Sigmoid colon (tissue), 6 donors: ENCODE measurements at regions not wholly inside any gene's neighbourhood (a gene's known extent, or its start where the extent isn't known, plus 50 kb on each side); places are given as distances from the start of the nearest gene placed in this dataset.

Source experiments
- DNase-seq: peaks from one replicate; pipeline ENCODE4 v3.0.0-alpha.2; 2019
- H3K27ac ChIP-seq, 4 donors: fragments of 200-600 bp; sonication (generic); one replicate each; pipeline ENCODE4 v1.5.1; 2016 to 2019; ENCODE audit warnings: mild to moderate bottlenecking in 1 of 4
- H3K27me3 ChIP-seq, 3 donors: fragments of 200-600 bp; sonication (generic); one replicate each; pipeline ENCODE4 v1.5.1; 2019; ENCODE audit warnings: mild to moderate bottlenecking in 1 of 3
- H3K36me3 ChIP-seq, 4 donors: fragments of 200-600 bp; sonication (generic); one replicate each; pipeline ENCODE4 v1.5.1; 2016 to 2019
- H3K4me1 ChIP-seq, 4 donors: fragments of 200-600 bp; sonication (generic); one replicate each; pipeline ENCODE4 v1.5.1; 2017 to 2019
- H3K4me3 ChIP-seq, 4 donors: fragments of 200-600 bp; sonication (generic); one replicate each; pipeline ENCODE4 v1.5.1; 2017 to 2019; ENCODE audit warnings: mild to moderate bottlenecking in 2 of 4, moderate library complexity in 1 of 4
- H3K9me3 ChIP-seq, 4 donors: fragments of 200-600 bp in 3 of 4; sonication (generic) in 3 of 4; one replicate each; pipeline versions ENCODE4 v1.5.1 to v1.6.1; 2013 to 2019
- EP300 ChIP-seq, 4 donors: sonication (generic); formaldehyde crosslinking; IDR thresholded peaks; one replicate each; pipeline ENCODE4 v1.6.1; 2017; ENCODE audit warnings: antibody characterized with exemption in 4 of 4
- POLR2A ChIP-seq, 2 donors: fragments of 450-650 bp; IDR thresholded peaks; one replicate each; pipeline ENCODE4 v1.6.1; 2016; ENCODE audit warnings: antibody characterized with exemption in 2 of 2, mild to moderate bottlenecking in 2 of 2, moderate library complexity in 2 of 2
- POLR2AphosphoS5 ChIP-seq, 4 donors: sonication (generic); formaldehyde crosslinking; IDR thresholded peaks; one replicate each; pipeline ENCODE4 v1.6.1; 2017; ENCODE audit warnings: antibody characterized with exemption in 4 of 4
- WGBS, 2 donors: extraction: QIAGEN DNeasy Blood & Tissue Kit; methylation state at CpG; one replicate each; pipeline ENCODE4 v1.1.7; 2013; 5-methylcytosine and 5-hydroxymethylcytosine counted together
- intact Hi-C: fragments of 100-400 bp; cut with DNase I; formaldehyde crosslinking; loops from one replicate; pipeline ENCODE4 v1.15.1; 2023
- TF ChIP-seq, protein P1 (sequence below), 4 experiments: fragments of 450-650 bp in 3 of 4; fragments of 200-600 bp in 1 of 4; IDR thresholded peaks; one replicate each; pipeline ENCODE4 v1.5.1; 2016 to 2019; ENCODE audit warnings: antibody characterized with exemption in 4 of 4, mild to moderate bottlenecking in 3 of 4, moderate library complexity in 2 of 4
- donor health status: healthy with polysubstance abuse.
- donor health status: healthy.

DNA sequence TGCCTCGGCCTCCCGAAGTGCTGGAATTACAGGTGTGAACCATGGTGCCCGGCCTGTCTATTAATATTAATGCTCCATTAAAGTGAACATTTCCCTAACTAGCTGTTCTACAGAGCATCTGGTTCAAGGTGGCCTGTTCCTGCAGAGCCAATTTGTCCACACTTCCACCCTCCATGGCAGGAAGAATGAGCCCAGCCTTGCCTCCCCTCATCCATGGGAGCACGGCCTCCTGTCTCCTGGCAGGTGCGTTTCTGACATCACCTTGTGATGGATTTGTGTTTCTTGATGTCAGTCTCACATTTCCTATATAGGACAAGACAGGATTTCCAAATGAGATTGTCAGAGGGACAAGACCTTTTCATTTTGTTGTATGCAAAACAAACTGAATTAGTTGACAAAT is 105.7 kb upstream of the FRMD1 start:
- DNase-seq, result peak; percentile 29
- intact Hi-C loops, result no loop called here
- H3K4me1 ChIP-seq, result peaks cover 0 to 14% (median 10%) of the 10 kb centered on the region in 4 donors
- 91 to 92% methylated on average over 5 of the region's 5 CpGs for WGBS, 2 donors
- no peaks in the 10 kb centered on the region for H3K36me3 ChIP-seq
- no peaks in the 10 kb centered on the region for H3K9me3 ChIP-seq
- TF ChIP-seq POLR2A (IDR thresholded peaks at IDR 0.05) (no peak), POLR2AphosphoS5 (IDR thresholded peaks at IDR 0.05) (no peak), EP300 (IDR thresholded peaks at IDR 0.05) (no peak)
- TF ChIP-seq, protein P1, sequence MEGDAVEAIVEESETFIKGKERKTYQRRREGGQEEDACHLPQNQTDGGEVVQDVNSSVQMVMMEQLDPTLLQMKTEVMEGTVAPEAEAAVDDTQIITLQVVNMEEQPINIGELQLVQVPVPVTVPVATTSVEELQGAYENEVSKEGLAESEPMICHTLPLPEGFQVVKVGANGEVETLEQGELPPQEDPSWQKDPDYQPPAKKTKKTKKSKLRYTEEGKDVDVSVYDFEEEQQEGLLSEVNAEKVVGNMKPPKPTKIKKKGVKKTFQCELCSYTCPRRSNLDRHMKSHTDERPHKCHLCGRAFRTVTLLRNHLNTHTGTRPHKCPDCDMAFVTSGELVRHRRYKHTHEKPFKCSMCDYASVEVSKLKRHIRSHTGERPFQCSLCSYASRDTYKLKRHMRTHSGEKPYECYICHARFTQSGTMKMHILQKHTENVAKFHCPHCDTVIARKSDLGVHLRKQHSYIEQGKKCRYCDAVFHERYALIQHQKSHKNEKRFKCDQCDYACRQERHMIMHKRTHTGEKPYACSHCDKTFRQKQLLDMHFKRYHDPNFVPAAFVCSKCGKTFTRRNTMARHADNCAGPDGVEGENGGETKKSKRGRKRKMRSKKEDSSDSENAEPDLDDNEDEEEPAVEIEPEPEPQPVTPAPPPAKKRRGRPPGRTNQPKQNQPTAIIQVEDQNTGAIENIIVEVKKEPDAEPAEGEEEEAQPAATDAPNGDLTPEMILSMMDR (IDR thresholded peaks at IDR 0.05), result no peak
- H3K27ac ChIP-seq, result no peak overlapping the region
- no peaks in the 10 kb centered on the region for H3K27me3 ChIP-seq
- H3K4me3 ChIP-seq, result no peak overlapping the region

DNA sequence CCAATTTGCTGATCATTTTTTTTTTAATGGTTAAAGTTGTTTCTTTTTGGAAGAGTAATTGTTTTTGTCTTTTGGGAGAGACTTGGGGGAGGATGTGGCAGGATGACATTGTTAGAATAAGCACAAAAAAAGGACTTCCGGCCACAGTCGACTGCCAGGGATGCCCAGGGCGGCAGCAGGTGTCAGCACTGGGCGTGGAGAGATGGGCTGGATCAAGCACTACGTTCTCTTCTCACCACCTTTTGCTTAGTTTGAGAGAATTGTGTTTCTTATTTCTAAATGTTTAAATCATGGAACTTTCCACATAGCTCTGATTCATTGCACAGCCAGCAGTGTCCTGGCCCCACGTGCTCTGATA is 104.6 kb upstream of the FRMD1 start:
- no peaks in the 10 kb centered on the region for H3K27me3 ChIP-seq
- H3K9me3 ChIP-seq, result no peaks in the 10 kb centered on the region
- TF ChIP-seq POLR2A (IDR thresholded peaks at IDR 0.05) (no peak), POLR2AphosphoS5 (IDR thresholded peaks at IDR 0.05) (peak in 1 of 4 donors; percentile 18)
- WGBS, 2 donors, result 71 to 81% methylated on average over 6 of the region's 6 CpGs
- H3K4me1 ChIP-seq, result peaks cover 0 to 14% (median 10%) of the 10 kb centered on the region in 4 donors
- peak overlapping the region in 2 of 4 donors; percentile 36 to 53 for H3K27ac ChIP-seq
- peak; percentile 20 for DNase-seq
- intact Hi-C loops, result no loop called here
- H3K4me3 ChIP-seq, result no peak overlapping the region
- no peaks in the 10 kb centered on the region for H3K36me3 ChIP-seq

DNA sequence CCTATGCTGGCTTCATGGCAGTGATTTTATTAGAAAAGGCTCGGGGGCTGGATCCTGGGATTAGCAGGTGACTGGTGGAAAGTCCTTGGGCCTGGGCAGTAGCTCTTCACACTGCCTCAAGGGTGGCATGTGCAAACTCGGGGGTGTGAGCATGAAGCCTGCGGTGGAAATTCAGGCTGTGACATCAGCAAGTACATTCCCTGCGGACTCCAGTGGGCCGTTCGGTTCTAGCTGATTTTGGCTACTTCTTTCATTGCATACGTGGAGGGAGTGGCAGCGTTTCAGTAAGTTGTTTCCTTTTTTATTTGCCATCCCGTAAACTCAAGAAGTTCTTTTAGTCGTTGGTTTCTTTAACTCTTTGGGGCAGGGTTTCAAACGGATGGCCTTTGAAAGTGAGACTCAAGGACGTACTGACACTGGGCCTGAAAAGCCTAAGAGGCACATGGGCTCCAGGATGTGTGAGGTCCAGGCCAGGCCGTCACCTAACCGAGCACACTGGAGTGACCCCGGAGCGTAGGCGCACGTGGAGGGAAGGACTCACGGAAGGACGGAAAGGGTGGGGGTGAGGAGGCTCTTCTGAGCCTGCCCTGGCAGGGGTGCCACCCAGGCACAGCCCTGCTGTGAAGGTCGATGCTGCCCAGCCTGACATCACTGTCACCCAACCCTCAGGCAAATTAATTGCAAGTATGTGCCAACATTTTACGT is 104.0 kb upstream of the FRMD1 start:
- 77 to 84% methylated on average over 22 of the region's 22 CpGs for WGBS, 2 donors
- peak overlapping the region in 2 of 4 donors; percentile 9 to 53 for H3K27ac ChIP-seq
- no peaks in the 10 kb centered on the region for H3K27me3 ChIP-seq
- H3K4me3 ChIP-seq, result no peak overlapping the region
- intact Hi-C loops, result no loop called here
- H3K36me3 ChIP-seq, result no peaks in the 10 kb centered on the region
- DNase-seq, result peak; percentile 17
- H3K4me1 ChIP-seq, result peaks cover 0 to 14% (median 10%) of the 10 kb centered on the region in 4 donors
- no peak for TF ChIP-seq EP300 (IDR thresholded peaks at IDR 0.05)
- TF ChIP-seq, protein P1 (IDR thresholded peaks at IDR 0.05), result no peak
- TF ChIP-seq POLR2A (IDR thresholded peaks at IDR 0.05), result no peak
- no peak for TF ChIP-seq POLR2AphosphoS5 (IDR thresholded peaks at IDR 0.05)
- no peaks in the 10 kb centered on the region for H3K9me3 ChIP-seq

DNA sequence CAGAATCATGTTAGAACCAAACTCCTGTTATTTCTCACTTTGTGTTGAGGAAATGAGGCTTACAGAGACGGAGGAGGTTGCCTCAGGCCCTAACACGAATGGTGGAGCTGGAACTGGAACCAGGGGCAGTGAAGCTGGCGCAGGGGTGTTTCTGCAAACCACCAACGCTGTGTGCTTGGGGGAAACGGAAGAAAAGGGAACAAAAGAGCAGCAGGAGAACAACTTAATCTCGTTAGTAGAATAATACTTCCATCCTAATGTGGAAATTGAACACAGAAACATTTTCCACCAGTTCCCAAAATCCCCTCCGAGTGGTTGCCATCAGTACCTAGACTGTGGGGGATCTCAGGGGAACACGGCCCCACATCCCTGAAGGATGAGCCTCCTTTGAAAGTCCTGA is 103.4 kb upstream of the FRMD1 start:
- no peak for TF ChIP-seq POLR2A (IDR thresholded peaks at IDR 0.05)
- TF ChIP-seq POLR2AphosphoS5 (IDR thresholded peaks at IDR 0.05), result no peak
- no peak for TF ChIP-seq EP300 (IDR thresholded peaks at IDR 0.05)
- TF ChIP-seq, protein P1 (IDR thresholded peaks at IDR 0.05), result no peak
- Histone ChIP-seq H3K4me1 (peaks cover 0 to 14% (median 10%) of the 10 kb centered on the region in 4 donors), H3K27me3 (no peaks in the 10 kb centered on the region), H3K9me3 (no peaks in the 10 kb centered on the region), H3K27ac (no peak overlapping the region), H3K36me3 (no peaks in the 10 kb centered on the region), H3K4me3 (no peak overlapping the region)
- intact Hi-C loops, result no loop called here
- no peak for DNase-seq
- WGBS, 2 donors, result 77 to 91% methylated on average over 8 of the region's 8 CpGs

DNA sequence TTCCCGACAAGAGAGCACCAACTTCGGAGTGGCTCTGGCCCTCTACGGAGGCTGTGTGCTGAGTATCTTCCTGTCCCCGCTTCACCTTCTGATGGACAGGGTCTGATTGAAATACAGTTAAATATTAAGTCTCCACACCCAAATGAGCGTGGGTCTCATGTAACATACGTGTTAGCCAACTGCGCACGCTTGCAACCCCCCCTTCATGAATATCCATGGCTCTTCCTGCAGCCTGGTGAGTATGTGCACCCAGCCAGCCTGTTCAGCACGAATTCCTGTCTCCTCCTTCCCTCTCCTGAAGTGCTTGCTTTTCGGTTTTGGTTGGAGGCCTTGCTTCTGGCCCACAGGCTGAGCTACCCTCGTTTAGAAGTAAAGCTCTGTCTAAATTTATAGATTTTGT is 102.9 kb upstream of the FRMD1 start:
- DNase-seq, result peak; percentile 22
- H3K27me3 ChIP-seq, result no peaks in the 10 kb centered on the region
- intact Hi-C loops, result no loop called here
- no peak overlapping the region for H3K4me3 ChIP-seq
- no peaks in the 10 kb centered on the region for H3K36me3 ChIP-seq
- no peak for TF ChIP-seq EP300 (IDR thresholded peaks at IDR 0.05)
- TF ChIP-seq, protein P1 (IDR thresholded peaks at IDR 0.05), result no peak
- TF ChIP-seq POLR2A (IDR thresholded peaks at IDR 0.05), result no peak
- no peak for TF ChIP-seq POLR2AphosphoS5 (IDR thresholded peaks at IDR 0.05)
- H3K27ac ChIP-seq, result no peak overlapping the region
- no peaks in the 10 kb centered on the region for H3K9me3 ChIP-seq
- H3K4me1 ChIP-seq, result peaks cover 0 to 14% (median 10%) of the 10 kb centered on the region in 4 donors
- 87 to 94% methylated on average over 11 of the region's 11 CpGs for whole genome bisulfite sequencing, 2 donors
